Activated B cell treated with CpG ODN at 0.5 μM for 24 hours (primary cell): ENCODE measurements at regions not wholly inside any gene's neighbourhood (a gene's known extent, or its start where the extent isn't known, plus 50 kb on each side); places are given as distances from the start of the nearest gene placed in this dataset.

Source experiments
- ATAC-seq: fragments of 200-7000 bp; cut with Tn5 transposase; one replicate; pipeline ENCODE4 v1.10.0; 2021; ENCODE audit warnings: low read depth, mild to moderate bottlenecking, moderate library complexity
- CTCF ChIA-PET: fragments of 350-600 bp; sonication (Branson Sonifier 250); formaldehyde crosslinking; loops from one replicate; lab custom pipeline; 2021; ENCODE audit warnings: antibody characterized with exemption; lab: Charles Lee
- POLR2A ChIA-PET: fragments of 350-600 bp; sonication (Branson Sonifier 250); formaldehyde crosslinking; loops from one replicate; lab custom pipeline; 2021; ENCODE audit warnings: antibody characterized with exemption; lab: Charles Lee
- DNase-seq: peaks from one replicate; pipeline ENCODE4 v3.0.0; 2022
- H3K27ac Mint-ChIP-seq: one replicate; pipeline ENCODE4 v1.8.0; 2020; ENCODE audit warnings: mixed read lengths
- H3K27me3 Mint-ChIP-seq: one replicate; pipeline ENCODE4 v1.8.0; 2021; ENCODE audit warnings: mixed read lengths
- H3K36me3 Mint-ChIP-seq: one replicate; pipeline ENCODE4 v1.8.0; 2021; ENCODE audit warnings: low read depth, mixed read lengths
- H3K4me1 Mint-ChIP-seq: one replicate; pipeline ENCODE4 v1.8.0; 2021; ENCODE audit warnings: mixed read lengths
- H3K4me3 Mint-ChIP-seq: one replicate; pipeline ENCODE4 v1.8.0; 2020; ENCODE audit warnings: mild to moderate bottlenecking, mixed read lengths
- H3K9me3 Mint-ChIP-seq: one replicate; pipeline ENCODE4 v1.8.0; 2020; ENCODE audit warnings: mixed read lengths
- intact Hi-C: fragments of 100-400 bp; cut with micrococcal nuclease; formaldehyde crosslinking; loops from one replicate; pipeline ENCODE4 v1.15.1; 2024
- TF ChIP-seq, protein P1 (sequence below): fragments of 200-600 bp; IDR thresholded peaks from one replicate; pipeline ENCODE4 v1.8.0; 2022; ENCODE audit warnings: antibody characterized with exemption, mild to moderate bottlenecking

DNA sequence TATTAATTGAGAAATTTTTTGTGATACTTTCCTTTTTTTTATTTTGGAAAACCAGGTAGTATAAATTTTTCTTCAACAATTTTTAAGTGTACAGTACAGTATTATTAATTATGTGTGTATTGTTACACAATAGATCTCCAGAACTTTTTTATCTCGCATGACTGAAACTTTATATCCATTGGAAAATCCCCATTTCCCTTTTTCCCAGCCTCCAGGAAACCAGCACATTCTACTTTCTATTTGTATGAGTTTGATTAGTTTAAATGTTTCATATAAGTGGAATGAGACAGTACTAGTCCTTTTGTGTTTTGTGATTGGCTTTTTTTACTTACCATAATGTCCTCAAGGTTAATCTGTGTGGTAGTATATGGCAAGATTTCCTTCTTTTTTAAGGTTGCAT lies 399.5 kb upstream of the ARGLU1 start:
- Mint-ChIP-seq H3K36me3 (no peaks in the 10 kb centered on the region), H3K9me3 (peaks cover 3% of the 10 kb centered on the region), H3K4me3 (no peak overlapping the region), H3K27ac (no peak overlapping the region), H3K4me1 (no peaks in the 10 kb centered on the region), H3K27me3 (no peaks in the 10 kb centered on the region)
- ChIA-PET POLR2A (no interaction called here), CTCF (no interaction called here)
- ATAC-seq (no peak), DNase-seq (no peak)
- intact Hi-C loops, result no loop called here
- TF ChIP-seq, protein P1, sequence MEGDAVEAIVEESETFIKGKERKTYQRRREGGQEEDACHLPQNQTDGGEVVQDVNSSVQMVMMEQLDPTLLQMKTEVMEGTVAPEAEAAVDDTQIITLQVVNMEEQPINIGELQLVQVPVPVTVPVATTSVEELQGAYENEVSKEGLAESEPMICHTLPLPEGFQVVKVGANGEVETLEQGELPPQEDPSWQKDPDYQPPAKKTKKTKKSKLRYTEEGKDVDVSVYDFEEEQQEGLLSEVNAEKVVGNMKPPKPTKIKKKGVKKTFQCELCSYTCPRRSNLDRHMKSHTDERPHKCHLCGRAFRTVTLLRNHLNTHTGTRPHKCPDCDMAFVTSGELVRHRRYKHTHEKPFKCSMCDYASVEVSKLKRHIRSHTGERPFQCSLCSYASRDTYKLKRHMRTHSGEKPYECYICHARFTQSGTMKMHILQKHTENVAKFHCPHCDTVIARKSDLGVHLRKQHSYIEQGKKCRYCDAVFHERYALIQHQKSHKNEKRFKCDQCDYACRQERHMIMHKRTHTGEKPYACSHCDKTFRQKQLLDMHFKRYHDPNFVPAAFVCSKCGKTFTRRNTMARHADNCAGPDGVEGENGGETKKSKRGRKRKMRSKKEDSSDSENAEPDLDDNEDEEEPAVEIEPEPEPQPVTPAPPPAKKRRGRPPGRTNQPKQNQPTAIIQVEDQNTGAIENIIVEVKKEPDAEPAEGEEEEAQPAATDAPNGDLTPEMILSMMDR, result no peak

- DNase-seq, result no peak
- Mint-ChIP-seq H3K36me3 (no peaks in the 10 kb centered on the region), H3K27ac (no peak overlapping the region), H3K4me1 (no peaks in the 10 kb centered on the region), H3K4me3 (no peak overlapping the region), H3K9me3 (peaks cover 3% of the 10 kb centered on the region), H3K27me3 (no peaks in the 10 kb centered on the region)
- TF ChIP-seq, protein P1, result no peak
- intact Hi-C loops, result no loop called here
- ChIA-PET POLR2A (no interaction called here), CTCF (no interaction called here)
- no peak for ATAC-seq
Measured at GRCh38 chr13:106963151-106963550, 395.2 kb upstream of the ARGLU1 start.

- no peak for ATAC-seq
- ChIA-PET POLR2A (no interaction called here), CTCF (no interaction called here)
- no peak overlapping the region for H3K27ac Mint-ChIP-seq
- intact Hi-C loops, result no loop called here
- H3K36me3 Mint-ChIP-seq, result no peaks in the 10 kb centered on the region
- TF ChIP-seq, protein P1, result no peak
- DNase-seq, result no peak
- H3K4me3 Mint-ChIP-seq, result no peak overlapping the region
- no peaks in the 10 kb centered on the region for H3K4me1 Mint-ChIP-seq
- H3K27me3 Mint-ChIP-seq, result no peaks in the 10 kb centered on the region
- no peaks in the 10 kb centered on the region for H3K9me3 Mint-ChIP-seq
Measured at GRCh38 chr13:106961651-106962050, 393.7 kb upstream of the ARGLU1 start.

GRCh38 chr13:106961216-106961615 lies 393.3 kb upstream of the ARGLU1 start:
- Mint-ChIP-seq H3K4me3 (no peak overlapping the region), H3K4me1 (no peaks in the 10 kb centered on the region), H3K36me3 (no peaks in the 10 kb centered on the region), H3K27me3 (no peaks in the 10 kb centered on the region), H3K9me3 (no peaks in the 10 kb centered on the region), H3K27ac (no peak overlapping the region)
- intact Hi-C loops, result no loop called here
- ATAC-seq (no peak), DNase-seq (no peak)
- CTCF ChIA-PET, result no interaction called here
- TF ChIP-seq, protein P1, result no peak
- POLR2A ChIA-PET, result no interaction called here

GRCh38 chr13:106958621-106959048 lies 390.7 kb upstream of the ARGLU1 start:
- POLR2A ChIA-PET, result no interaction called here
- DNase-seq (no peak), ATAC-seq (no peak)
- H3K36me3 Mint-ChIP-seq, result no peaks in the 10 kb centered on the region
- H3K9me3 Mint-ChIP-seq, result peaks cover 5% of the 10 kb centered on the region
- no peak overlapping the region for H3K4me3 Mint-ChIP-seq
- CTCF ChIA-PET, result no interaction called here
- intact Hi-C loops, result no loop called here
- H3K27ac Mint-ChIP-seq, result no peak overlapping the region
- H3K27me3 Mint-ChIP-seq, result no peaks in the 10 kb centered on the region
- TF ChIP-seq, protein P1, result no peak
- no peaks in the 10 kb centered on the region for H3K4me1 Mint-ChIP-seq
